HFF-Myc (cell line): ENCODE measurements at regions not wholly inside any gene's neighbourhood (a gene's known extent, or its start where the extent isn't known, plus 50 kb on each side); places are given as distances from the start of the nearest gene placed in this dataset.

Experiments
- DNase-seq: peaks from one replicate; pipeline ENCODE4 v3.0.0-alpha.2; 2011; ENCODE audit warnings: low read depth; ENCODE audit errors: extremely low read depth
- H3K4me3 ChIP-seq: replicated peaks from 2 replicates; pipeline ENCODE4 v1.5.1; 2011; ENCODE audit warnings: low read depth, mild to moderate bottlenecking, control low read depth, low read length
- CTCF ChIP-seq: IDR thresholded peaks from 2 replicates; pipeline ENCODE4 v1.5.1; 2012; ENCODE audit warnings: mild to moderate bottlenecking, low read depth, low read length, control low read depth; ENCODE audit errors: missing control alignments

GRCh38 chr18:52087140-52087539, 252.9 kb upstream of the DCC start:
- no peak for TF ChIP-seq CTCF
- DNase-seq, result no peak

GRCh38 chr18:52090005-52090404, 250.0 kb upstream of the DCC start:
- no peak for TF ChIP-seq CTCF
- DNase-seq, result no peak

More at GRCh38 chr18:52087140-52087539, 252.9 kb upstream of the DCC start:
- no peak overlapping the region for H3K4me3 ChIP-seq

GRCh38 chr18:52093171-52093570, 246.8 kb upstream of the DCC start:
- H3K4me3 ChIP-seq, result no peak overlapping the region
- TF ChIP-seq CTCF, result no peak
- no peak for DNase-seq

More at GRCh38 chr18:52090005-52090404, 250.0 kb upstream of the DCC start:
- H3K4me3 ChIP-seq, result no peak overlapping the region

- DNase-seq, result no peak
- H3K4me3 ChIP-seq, result no peak overlapping the region
- no peak for TF ChIP-seq CTCF
Observed at GRCh38 chr18:52118684-52119083, 221.3 kb upstream of the DCC start.

GRCh38 chr18:52130624-52131301, 209.2 kb upstream of the DCC start:
- DNase-seq, result no peak
- no peak overlapping the region for H3K4me3 ChIP-seq
- no peak for TF ChIP-seq CTCF

GRCh38 chr18:52131845-52132244, 208.2 kb upstream of the DCC start:
- TF ChIP-seq CTCF, result no peak
- DNase-seq, result no peak
- no peak overlapping the region for H3K4me3 ChIP-seq

- TF ChIP-seq CTCF, result no peak
Observed at GRCh38 chr18:52136532-52136931, 203.5 kb upstream of the DCC start.

More at GRCh38 chr18:52136532-52136931, 203.5 kb upstream of the DCC start:
- DNase-seq, result no peak
- no peak overlapping the region for H3K4me3 ChIP-seq
